ENCODE measurements at regions not wholly inside any gene's neighbourhood (a gene's known extent, or its start where the extent isn't known, plus 50 kb on each side); places are given as distances from the start of the nearest gene placed in this dataset.

- no peak for DNase-seq
- intact Hi-C loops (cut with DNase I), result no loop called here
- H3K36me3 ChIP-seq, result no peaks in the 10 kb centered on the region
- H3K27me3 ChIP-seq, result no peaks in the 10 kb centered on the region
- peaks cover 9% of the 10 kb centered on the region for H3K4me1 ChIP-seq (ENCODE audit: insufficient read depth)
- TF ChIP-seq, protein P1, sequence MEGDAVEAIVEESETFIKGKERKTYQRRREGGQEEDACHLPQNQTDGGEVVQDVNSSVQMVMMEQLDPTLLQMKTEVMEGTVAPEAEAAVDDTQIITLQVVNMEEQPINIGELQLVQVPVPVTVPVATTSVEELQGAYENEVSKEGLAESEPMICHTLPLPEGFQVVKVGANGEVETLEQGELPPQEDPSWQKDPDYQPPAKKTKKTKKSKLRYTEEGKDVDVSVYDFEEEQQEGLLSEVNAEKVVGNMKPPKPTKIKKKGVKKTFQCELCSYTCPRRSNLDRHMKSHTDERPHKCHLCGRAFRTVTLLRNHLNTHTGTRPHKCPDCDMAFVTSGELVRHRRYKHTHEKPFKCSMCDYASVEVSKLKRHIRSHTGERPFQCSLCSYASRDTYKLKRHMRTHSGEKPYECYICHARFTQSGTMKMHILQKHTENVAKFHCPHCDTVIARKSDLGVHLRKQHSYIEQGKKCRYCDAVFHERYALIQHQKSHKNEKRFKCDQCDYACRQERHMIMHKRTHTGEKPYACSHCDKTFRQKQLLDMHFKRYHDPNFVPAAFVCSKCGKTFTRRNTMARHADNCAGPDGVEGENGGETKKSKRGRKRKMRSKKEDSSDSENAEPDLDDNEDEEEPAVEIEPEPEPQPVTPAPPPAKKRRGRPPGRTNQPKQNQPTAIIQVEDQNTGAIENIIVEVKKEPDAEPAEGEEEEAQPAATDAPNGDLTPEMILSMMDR (IDR thresholded peaks at IDR 0.05), result no peak
- TF ChIP-seq POLR2A (IDR thresholded peaks at IDR 0.05) (no peak), EP300 (IDR thresholded peaks at IDR 0.05) (no peak)
- peak overlapping the region in 1 of 2 donors; percentile 22 for H3K27ac ChIP-seq
- H3K4me3 ChIP-seq, result no peak overlapping the region
- H3K9me3 ChIP-seq, result no peaks in the 10 kb centered on the region
Measured at GRCh38 chr5:74098941-74099340, 472.9 kb downstream of the ARHGEF28 start.

GRCh38 chr5:74098456-74098855, 472.5 kb downstream of the ARHGEF28 start:
- Histone ChIP-seq H3K4me3 (no peak overlapping the region), H3K4me1 (ENCODE audit: insufficient read depth) (peaks cover 7% of the 10 kb centered on the region), H3K9me3 (no peaks in the 10 kb centered on the region), H3K27ac (peak overlapping the region in 1 of 2 donors; percentile 22), H3K27me3 (no peaks in the 10 kb centered on the region), H3K36me3 (no peaks in the 10 kb centered on the region)
- intact Hi-C loops (cut with DNase I), result no loop called here
- DNase-seq, result no peak
- no peak for TF ChIP-seq POLR2A (IDR thresholded peaks at IDR 0.05)
- TF ChIP-seq EP300 (IDR thresholded peaks at IDR 0.05), result no peak
- TF ChIP-seq, protein P1 (IDR thresholded peaks at IDR 0.05), result no peak

DNA sequence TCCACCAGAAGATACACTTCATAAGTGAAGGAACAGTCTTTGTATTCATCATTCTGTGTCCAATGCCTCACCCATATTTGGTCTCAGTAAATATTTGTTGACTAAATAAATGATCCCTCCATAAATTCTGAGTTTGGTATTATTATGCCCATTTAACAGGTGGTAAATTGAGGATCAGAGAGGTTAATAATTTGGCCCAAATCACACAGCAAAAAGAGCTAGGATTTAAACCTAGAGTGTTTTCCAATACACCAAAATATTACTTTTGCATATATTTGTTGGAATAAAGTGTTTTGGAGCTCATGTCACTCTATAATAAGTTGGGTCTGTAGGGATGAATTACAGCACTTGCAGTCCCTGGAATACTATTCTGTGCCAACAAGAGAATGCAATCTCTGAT, 470.3 kb downstream of the ARHGEF28 start:
- no peaks in the 10 kb centered on the region for H3K9me3 ChIP-seq
- no peak for TF ChIP-seq POLR2A (IDR thresholded peaks at IDR 0.05)
- TF ChIP-seq EP300 (IDR thresholded peaks at IDR 0.05), result no peak
- TF ChIP-seq, protein P1 (IDR thresholded peaks at IDR 0.05), result no peak
- H3K27ac ChIP-seq, result no peak overlapping the region
- intact Hi-C loops (cut with DNase I), result no loop called here
- H3K36me3 ChIP-seq, result no peaks in the 10 kb centered on the region
- H3K4me3 ChIP-seq, result no peak overlapping the region
- H3K4me1 ChIP-seq (ENCODE audit: insufficient read depth), result peaks cover 6% of the 10 kb centered on the region
- no peak for DNase-seq
- no peaks in the 10 kb centered on the region for H3K27me3 ChIP-seq

- Histone ChIP-seq H3K4me1 (ENCODE audit: insufficient read depth) (peaks cover 6% of the 10 kb centered on the region), H3K27ac (no peak overlapping the region), H3K36me3 (no peaks in the 10 kb centered on the region), H3K27me3 (no peaks in the 10 kb centered on the region), H3K4me3 (no peak overlapping the region), H3K9me3 (no peaks in the 10 kb centered on the region)
- 49 to 83% (median 83%) methylated on average over 5 of the region's 5 CpGs for WGBS, 3 donors
- TF ChIP-seq, protein P1 (IDR thresholded peaks at IDR 0.05), result no peak
- TF ChIP-seq EP300 (IDR thresholded peaks at IDR 0.05), result no peak
- TF ChIP-seq POLR2A (IDR thresholded peaks at IDR 0.05), result no peak
- intact Hi-C loops (cut with DNase I), result no loop called here
- no peak for DNase-seq
Measured at GRCh38 chr5:74095871-74096270, 469.9 kb downstream of the ARHGEF28 start.

DNA sequence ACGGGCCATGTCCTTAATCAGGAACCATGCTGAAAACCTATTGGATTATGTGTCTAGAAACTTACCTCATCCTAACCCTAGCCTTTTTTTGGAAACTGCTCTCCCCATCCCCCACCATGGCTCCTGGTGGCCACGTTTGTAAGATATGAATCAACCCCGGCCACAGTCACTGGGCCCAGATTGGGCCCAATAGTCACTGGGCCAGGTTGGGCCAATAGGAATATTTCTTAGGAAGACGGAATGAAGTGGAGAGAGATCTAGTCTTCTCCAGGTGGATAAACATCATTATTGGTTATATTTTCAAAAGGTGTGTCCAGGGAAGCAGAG, 468.7 kb downstream of the ARHGEF28 start:
- intact Hi-C loops (cut with DNase I), result no loop called here
- WGBS, 3 donors, result 95 to 98% (median 95%) methylated on average over 4 of the region's 4 CpGs
- Histone ChIP-seq H3K27me3 (no peaks in the 10 kb centered on the region), H3K4me1 (ENCODE audit: insufficient read depth) (peaks cover 6% of the 10 kb centered on the region), H3K4me3 (no peak overlapping the region), H3K9me3 (no peaks in the 10 kb centered on the region), H3K27ac (no peak overlapping the region), H3K36me3 (no peaks in the 10 kb centered on the region)
- no peak for DNase-seq
- no peak for TF ChIP-seq EP300 (IDR thresholded peaks at IDR 0.05)

Measured in ovary (tissue), 7 donors.